ENCODE measurements at regions not wholly inside any gene's neighbourhood (a gene's known extent, or its start where the extent isn't known, plus 50 kb on each side); places are given as distances from the start of the nearest gene placed in this dataset.
"Not testable (repeated sequence)": the region's sequence is repeated elsewhere in the genome, so short reads cannot be mapped to it uniquely, and the experiment has no call there.

DNA sequence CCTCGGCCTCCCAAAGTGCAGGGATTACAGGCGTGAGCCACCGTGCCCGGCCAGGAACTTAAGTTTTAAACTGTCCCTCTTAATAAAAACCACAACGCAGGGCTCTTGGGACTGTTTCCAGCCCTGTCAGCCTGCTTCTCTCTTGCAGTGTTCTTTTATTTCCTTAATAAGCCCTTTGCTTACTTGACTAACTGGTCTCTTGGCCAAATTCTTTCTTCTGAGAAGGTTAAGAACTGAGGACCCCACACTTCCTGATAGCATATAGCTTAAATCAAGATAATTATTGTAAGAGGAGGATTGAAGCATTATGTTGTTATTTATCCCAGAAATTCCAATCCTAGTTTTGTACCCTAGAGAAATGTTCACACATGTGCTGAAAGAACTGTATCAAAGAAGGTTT is 128.2 kb upstream of the UXS1 start:
- WGBS, 2 experiments, result 94 to 95% methylated on average over 5 of the region's 5 CpGs
- Histone ChIP-seq H3K27ac (ENCODE audit: insufficient read depth, low read depth, low read length, poor library complexity, severe bottlenecking) (no peak overlapping the region), H3K4me1 (ENCODE audit: control insufficient read depth, insufficient read depth, low read length) (no peaks in the 10 kb centered on the region), H3K36me3 (ENCODE audit: control insufficient read depth, insufficient read depth, low read length) (no peaks in the 10 kb centered on the region), H3K9me3 (ENCODE audit: control insufficient read depth, low read length) (no peaks in the 10 kb centered on the region), H3K4me3 (ENCODE audit: insufficient read depth, low read depth, low read length) (no peak overlapping the region), H3K27me3 (ENCODE audit: control insufficient read depth, insufficient read depth, low read length, poor library complexity, severe bottlenecking) (no peaks in the 10 kb centered on the region)

DNA sequence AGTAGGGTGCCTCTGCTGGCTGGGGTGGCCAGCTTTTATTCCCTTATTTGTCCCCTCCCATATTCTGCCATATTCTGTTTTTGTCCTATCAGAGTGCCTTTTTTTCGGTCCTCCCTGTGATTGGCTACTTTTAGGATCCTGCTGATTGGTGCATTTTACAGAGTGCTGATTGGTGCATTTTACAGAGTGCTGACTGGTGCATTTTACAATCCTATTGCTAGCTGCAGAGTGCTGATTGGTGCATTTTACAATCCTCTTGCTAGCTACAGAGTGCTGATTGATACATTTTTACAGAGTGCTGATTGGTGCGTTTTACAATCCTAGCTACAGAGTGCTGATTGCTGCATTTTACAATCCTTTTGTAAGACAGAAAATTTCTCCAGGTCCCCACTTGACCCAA is 126.3 kb upstream of the UXS1 start:
- not testable (repeated sequence) for H3K4me3 ChIP-seq (ENCODE audit: insufficient read depth, low read depth, low read length); H3K36me3 ChIP-seq (ENCODE audit: control insufficient read depth, insufficient read depth, low read length); H3K4me1 ChIP-seq (ENCODE audit: control insufficient read depth, insufficient read depth, low read length); H3K9me3 ChIP-seq (ENCODE audit: control insufficient read depth, low read length); H3K27ac ChIP-seq (ENCODE audit: insufficient read depth, low read depth, low read length, poor library complexity, severe bottlenecking); H3K27me3 ChIP-seq (ENCODE audit: control insufficient read depth, insufficient read depth, low read length, poor library complexity, severe bottlenecking)
- 90 to 91% methylated on average over 2 of the region's 2 CpGs for WGBS, 2 experiments

DNA sequence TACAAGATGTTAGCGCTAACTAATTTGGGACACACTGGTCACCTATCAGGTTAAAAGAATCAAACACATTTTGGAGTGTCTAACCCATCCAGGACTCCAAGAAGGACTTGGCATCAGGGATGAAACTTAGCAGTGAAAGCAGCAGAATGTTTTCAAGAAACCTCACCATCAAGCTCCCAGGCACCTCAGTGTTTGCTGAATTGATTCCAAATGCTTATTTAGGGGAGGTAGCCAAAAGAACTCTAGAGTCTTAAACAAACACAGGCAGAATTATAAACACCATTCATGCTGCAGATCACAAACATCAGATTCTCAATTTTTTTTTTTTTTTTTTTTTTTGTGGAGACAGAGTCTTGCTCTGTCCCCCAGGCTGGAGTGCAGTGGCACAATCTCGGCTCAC is 122.8 kb upstream of the UXS1 start:
- Histone ChIP-seq H3K27me3 (ENCODE audit: control insufficient read depth, insufficient read depth, low read length, poor library complexity, severe bottlenecking) (no peaks in the 10 kb centered on the region), H3K9me3 (ENCODE audit: control insufficient read depth, low read length) (no peaks in the 10 kb centered on the region), H3K4me1 (ENCODE audit: control insufficient read depth, insufficient read depth, low read length) (no peaks in the 10 kb centered on the region), H3K4me3 (ENCODE audit: insufficient read depth, low read depth, low read length) (no peak overlapping the region), H3K27ac (ENCODE audit: insufficient read depth, low read depth, low read length, poor library complexity, severe bottlenecking) (no peak overlapping the region), H3K36me3 (ENCODE audit: control insufficient read depth, insufficient read depth, low read length) (no peaks in the 10 kb centered on the region)
- 93 to 97% methylated on average over 2 of the region's 2 CpGs for WGBS, 2 experiments

DNA sequence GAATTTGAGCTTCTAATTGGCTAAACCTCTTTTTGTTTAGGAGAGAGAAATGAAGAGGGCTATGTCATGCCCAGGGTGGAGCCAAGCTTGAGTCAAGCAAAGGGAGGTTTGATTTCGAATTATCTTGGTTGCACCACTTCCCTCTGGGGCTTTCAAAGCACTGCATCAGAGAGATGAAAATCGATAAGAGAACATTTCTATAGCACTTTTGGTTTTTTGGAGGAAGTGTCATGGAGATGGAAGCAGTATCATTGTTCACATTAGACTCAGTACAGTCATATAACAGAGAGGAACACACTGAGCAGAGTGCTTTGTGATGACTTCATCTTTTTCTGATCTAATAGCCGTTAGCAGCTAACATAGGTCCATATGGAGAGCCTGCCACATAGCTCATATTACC is 120.3 kb upstream of the UXS1 start:
- no peaks in the 10 kb centered on the region for H3K9me3 ChIP-seq (ENCODE audit: control insufficient read depth, low read length)
- 92% methylated on average over 2 to 3 of the region's 3 CpGs for WGBS, 2 experiments
- no peaks in the 10 kb centered on the region for H3K36me3 ChIP-seq (ENCODE audit: control insufficient read depth, insufficient read depth, low read length)
- no peaks in the 10 kb centered on the region for H3K27me3 ChIP-seq (ENCODE audit: control insufficient read depth, insufficient read depth, low read length, poor library complexity, severe bottlenecking)
- no peak overlapping the region for H3K4me3 ChIP-seq (ENCODE audit: insufficient read depth, low read depth, low read length)
- no peaks in the 10 kb centered on the region for H3K4me1 ChIP-seq (ENCODE audit: control insufficient read depth, insufficient read depth, low read length)
- no peak overlapping the region for H3K27ac ChIP-seq (ENCODE audit: insufficient read depth, low read depth, low read length, poor library complexity, severe bottlenecking)

DNA sequence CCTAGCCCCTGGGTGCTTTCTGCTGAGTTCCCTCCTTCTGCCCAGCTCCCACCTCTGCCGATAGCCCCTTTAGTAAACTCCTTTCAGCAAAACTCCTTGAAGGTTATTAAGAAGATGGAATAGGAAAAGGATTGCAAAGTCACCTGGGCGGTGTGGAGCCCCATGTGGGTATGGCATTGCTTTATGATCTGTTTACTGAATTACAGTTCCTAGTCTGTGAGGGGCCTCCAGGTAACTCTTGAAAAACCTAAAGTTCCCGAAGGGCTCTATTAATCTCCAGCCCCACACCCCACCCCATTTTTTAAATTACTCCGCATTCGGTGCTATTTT is 116.9 kb upstream of the UXS1 start:
- Histone ChIP-seq H3K4me1 (ENCODE audit: control insufficient read depth, insufficient read depth, low read length) (no peaks in the 10 kb centered on the region), H3K36me3 (ENCODE audit: control insufficient read depth, insufficient read depth, low read length) (no peaks in the 10 kb centered on the region), H3K27ac (ENCODE audit: insufficient read depth, low read depth, low read length, poor library complexity, severe bottlenecking) (no peak overlapping the region), H3K4me3 (ENCODE audit: insufficient read depth, low read depth, low read length) (no peak overlapping the region), H3K27me3 (ENCODE audit: control insufficient read depth, insufficient read depth, low read length, poor library complexity, severe bottlenecking) (no peaks in the 10 kb centered on the region), H3K9me3 (ENCODE audit: control insufficient read depth, low read length) (no peaks in the 10 kb centered on the region)
- WGBS, 2 experiments, result 73 to 97% methylated on average over 3 to 5 of the region's 5 CpGs

DNA sequence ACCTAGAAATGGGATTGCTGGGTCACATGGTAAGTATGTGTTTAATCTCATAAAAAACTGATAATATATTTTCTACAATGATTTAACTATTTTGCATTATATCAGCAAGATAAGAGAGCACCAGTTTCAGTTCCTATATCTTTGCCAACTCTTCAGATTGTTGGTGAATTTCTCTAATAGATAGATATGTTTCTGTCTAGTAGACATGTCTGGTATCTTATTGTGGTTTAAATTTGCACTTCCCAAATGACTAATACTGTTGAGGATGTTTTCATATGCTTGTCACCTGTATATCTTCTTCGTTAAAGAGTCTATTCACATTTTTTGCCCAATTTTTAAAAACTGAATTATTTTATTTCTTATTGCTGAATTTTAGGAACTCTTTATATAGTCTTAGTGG is 113.8 kb upstream of the UXS1 start:
- H3K9me3 ChIP-seq (ENCODE audit: control insufficient read depth, low read length), result no peaks in the 10 kb centered on the region
- H3K4me1 ChIP-seq (ENCODE audit: control insufficient read depth, insufficient read depth, low read length), result no peaks in the 10 kb centered on the region
- no CpG with 5 or more reads among the region's 1 CpG for WGBS, 2 experiments
- H3K36me3 ChIP-seq (ENCODE audit: control insufficient read depth, insufficient read depth, low read length), result no peaks in the 10 kb centered on the region
- no peak overlapping the region for H3K27ac ChIP-seq (ENCODE audit: insufficient read depth, low read depth, low read length, poor library complexity, severe bottlenecking)
- H3K27me3 ChIP-seq (ENCODE audit: control insufficient read depth, insufficient read depth, low read length, poor library complexity, severe bottlenecking), result no peaks in the 10 kb centered on the region
- H3K4me3 ChIP-seq (ENCODE audit: insufficient read depth, low read depth, low read length), result no peak overlapping the region

DNA sequence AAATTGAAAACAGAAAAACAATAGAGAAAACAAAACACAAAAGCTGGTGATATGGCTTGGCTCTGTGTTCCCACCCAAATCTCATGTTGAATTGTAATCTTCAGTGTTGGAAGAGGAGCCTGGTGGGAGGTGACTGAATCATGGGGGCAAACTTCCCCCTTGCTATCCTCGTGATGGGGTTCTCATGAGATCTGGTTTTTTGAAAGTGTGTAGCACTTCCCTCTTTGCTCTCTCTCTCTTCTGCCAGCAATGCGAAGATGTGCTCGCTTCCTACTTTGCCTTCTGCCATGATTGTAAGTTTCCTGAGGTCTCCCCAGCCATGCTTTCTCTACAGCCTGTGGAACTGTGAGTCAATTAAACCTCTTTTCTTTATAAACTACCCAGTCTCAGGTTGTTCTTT is 112.3 kb upstream of the UXS1 start:
- no peak overlapping the region for H3K4me3 ChIP-seq (ENCODE audit: insufficient read depth, low read depth, low read length)
- 88 to 89% methylated on average over 3 of the region's 3 CpGs for WGBS, 2 experiments
- no peaks in the 10 kb centered on the region for H3K9me3 ChIP-seq (ENCODE audit: control insufficient read depth, low read length)
- no peak overlapping the region for H3K27ac ChIP-seq (ENCODE audit: insufficient read depth, low read depth, low read length, poor library complexity, severe bottlenecking)
- H3K27me3 ChIP-seq (ENCODE audit: control insufficient read depth, insufficient read depth, low read length, poor library complexity, severe bottlenecking), result no peaks in the 10 kb centered on the region
- H3K36me3 ChIP-seq (ENCODE audit: control insufficient read depth, insufficient read depth, low read length), result no peaks in the 10 kb centered on the region
- no peaks in the 10 kb centered on the region for H3K4me1 ChIP-seq (ENCODE audit: control insufficient read depth, insufficient read depth, low read length)

DNA sequence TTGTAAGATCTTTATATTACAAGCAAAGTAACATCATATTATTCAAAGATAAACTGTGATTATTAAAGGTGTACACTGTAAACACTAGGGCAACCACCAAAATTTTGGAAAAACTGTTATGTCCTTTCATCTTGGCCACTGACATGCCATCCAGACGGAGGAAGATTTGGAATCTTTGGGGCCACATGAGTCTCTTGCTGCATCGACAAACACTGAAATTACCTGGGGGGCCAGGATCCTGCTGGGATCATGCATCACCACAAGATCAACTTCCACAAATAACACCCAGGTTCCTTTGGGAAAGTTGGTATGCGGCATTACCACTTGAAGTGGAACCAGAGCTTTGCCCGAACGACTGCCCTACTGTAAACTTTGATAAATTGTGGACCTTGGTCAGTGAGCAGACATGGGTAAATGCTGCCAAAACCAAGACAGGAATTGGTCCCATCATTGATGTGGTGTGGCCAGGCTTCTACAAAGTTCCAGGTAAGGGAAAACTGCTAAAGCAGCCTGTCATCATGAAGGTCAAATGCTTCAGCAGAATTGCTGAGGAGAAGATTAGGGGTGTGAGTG is 110.6 kb upstream of the UXS1 start:
- Histone ChIP-seq H3K27me3 (ENCODE audit: control insufficient read depth, insufficient read depth, low read length, poor library complexity, severe bottlenecking) (no peaks in the 10 kb centered on the region), H3K36me3 (ENCODE audit: control insufficient read depth, insufficient read depth, low read length) (no peaks in the 10 kb centered on the region), H3K9me3 (ENCODE audit: control insufficient read depth, low read length) (no peaks in the 10 kb centered on the region), H3K4me3 (ENCODE audit: insufficient read depth, low read depth, low read length) (no peak overlapping the region), H3K4me1 (ENCODE audit: control insufficient read depth, insufficient read depth, low read length) (no peaks in the 10 kb centered on the region), H3K27ac (ENCODE audit: insufficient read depth, low read depth, low read length, poor library complexity, severe bottlenecking) (no peak overlapping the region)
- 89 to 91% methylated on average over 5 of the region's 5 CpGs for WGBS, 2 experiments

DNA sequence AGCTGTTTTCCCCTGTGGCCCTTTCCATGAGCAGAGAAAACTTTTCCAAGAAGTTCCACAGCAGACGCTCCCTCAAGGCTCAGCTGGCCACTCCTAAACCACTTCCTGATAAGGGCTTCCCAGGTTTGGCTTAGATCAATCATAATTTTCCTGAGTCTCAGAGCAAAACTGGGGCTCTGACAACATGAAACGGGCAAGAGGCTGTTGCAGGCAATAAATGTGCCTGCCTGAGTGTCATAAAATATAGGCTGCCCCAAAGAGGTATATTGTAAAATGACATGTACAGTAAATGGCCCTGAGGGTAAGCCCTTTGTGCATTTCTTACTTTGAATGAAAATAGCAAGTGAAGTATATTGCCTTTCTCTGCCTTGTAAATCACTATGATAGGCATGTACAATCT is 105.6 kb upstream of the UXS1 start:
- WGBS, 2 experiments, result 88 to 97% methylated on average over 2 of the region's 2 CpGs
- Histone ChIP-seq H3K36me3 (ENCODE audit: control insufficient read depth, insufficient read depth, low read length) (no peaks in the 10 kb centered on the region), H3K27me3 (ENCODE audit: control insufficient read depth, insufficient read depth, low read length, poor library complexity, severe bottlenecking) (no peaks in the 10 kb centered on the region), H3K4me1 (ENCODE audit: control insufficient read depth, insufficient read depth, low read length) (no peaks in the 10 kb centered on the region), H3K27ac (ENCODE audit: insufficient read depth, low read depth, low read length, poor library complexity, severe bottlenecking) (no peak overlapping the region), H3K4me3 (ENCODE audit: insufficient read depth, low read depth, low read length) (no peak overlapping the region), H3K9me3 (ENCODE audit: control insufficient read depth, low read length) (no peaks in the 10 kb centered on the region)

DNA sequence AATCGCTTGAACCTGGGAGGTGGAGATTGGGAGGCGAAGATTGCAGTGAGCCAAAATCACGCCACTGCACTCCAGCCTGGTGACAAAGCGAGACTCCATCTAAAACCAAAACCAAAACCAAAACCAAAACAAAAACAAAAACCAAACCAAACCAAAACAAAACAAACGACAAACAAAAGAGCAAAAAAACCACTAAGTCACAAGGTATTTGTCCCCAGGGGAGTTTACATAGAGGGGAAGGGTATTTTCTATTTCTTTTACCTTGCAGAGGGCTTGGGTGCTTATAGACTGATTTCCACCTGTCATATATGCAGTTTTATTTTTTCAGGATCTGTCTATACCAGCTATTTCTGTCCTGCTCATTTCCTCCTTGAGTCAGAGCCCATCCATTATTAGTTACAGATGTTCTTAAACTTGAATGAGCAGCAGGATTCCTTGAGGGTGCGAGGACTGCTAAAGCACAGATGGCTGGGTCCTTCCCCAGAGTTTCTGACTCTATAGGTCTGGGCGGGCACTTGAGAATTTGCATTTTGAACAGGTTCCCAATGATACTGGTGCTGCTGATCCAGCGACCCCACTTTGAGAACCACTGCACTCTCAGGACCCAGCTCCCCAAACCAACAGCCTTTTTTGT is 102.2 kb upstream of the UXS1 start:
- Histone ChIP-seq H3K36me3 (ENCODE audit: control insufficient read depth, insufficient read depth, low read length) (no peaks in the 10 kb centered on the region), H3K4me3 (ENCODE audit: insufficient read depth, low read depth, low read length) (no peak overlapping the region), H3K27ac (ENCODE audit: insufficient read depth, low read depth, low read length, poor library complexity, severe bottlenecking) (no peak overlapping the region), H3K27me3 (ENCODE audit: control insufficient read depth, insufficient read depth, low read length, poor library complexity, severe bottlenecking) (no peaks in the 10 kb centered on the region), H3K4me1 (ENCODE audit: control insufficient read depth, insufficient read depth, low read length) (no peaks in the 10 kb centered on the region), H3K9me3 (ENCODE audit: control insufficient read depth, low read length) (no peaks in the 10 kb centered on the region)
- WGBS, 2 experiments, result 90 to 95% methylated on average over 7 to 8 of the region's 8 CpGs

DNA sequence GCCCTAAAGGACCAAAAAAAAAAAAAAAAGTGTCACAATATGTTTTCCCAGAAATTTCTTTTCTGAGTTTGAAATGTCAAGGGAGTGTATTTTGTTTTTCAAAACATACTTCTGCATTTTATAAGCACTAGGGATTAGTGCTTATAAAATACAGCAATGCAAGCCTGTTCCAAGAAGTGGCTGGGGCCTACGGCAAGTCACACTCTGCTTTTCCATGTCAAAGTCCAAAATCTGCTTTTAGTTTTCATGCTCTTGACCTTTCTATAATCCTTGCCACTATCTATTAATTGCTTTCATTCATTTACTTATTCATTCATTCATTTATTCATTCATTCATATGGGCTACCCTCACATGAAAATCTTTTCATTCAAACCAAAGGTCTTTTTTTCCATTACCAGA is 100.1 kb upstream of the UXS1 start:
- 88 to 91% methylated on average over 1 of the region's 1 CpG for WGBS, 2 experiments
- Histone ChIP-seq H3K27me3 (ENCODE audit: control insufficient read depth, insufficient read depth, low read length, poor library complexity, severe bottlenecking) (no peaks in the 10 kb centered on the region), H3K36me3 (ENCODE audit: control insufficient read depth, insufficient read depth, low read length) (no peaks in the 10 kb centered on the region), H3K9me3 (ENCODE audit: control insufficient read depth, low read length) (no peaks in the 10 kb centered on the region), H3K4me3 (ENCODE audit: insufficient read depth, low read depth, low read length) (no peak overlapping the region), H3K4me1 (ENCODE audit: control insufficient read depth, insufficient read depth, low read length) (no peaks in the 10 kb centered on the region), H3K27ac (ENCODE audit: insufficient read depth, low read depth, low read length, poor library complexity, severe bottlenecking) (no peak overlapping the region)
